Kasumi-1 (cell line): ENCODE measurements at regions not wholly inside any gene's neighbourhood (a gene's known extent, or its start where the extent isn't known, plus 50 kb on each side); places are given as distances from the start of the nearest gene placed in this dataset.

Experiments
- DNase-seq, 2 experiments: peaks; one replicate each; lab custom pipeline; 2025; lab: John Stamatoyannopoulos, UW

DNA sequence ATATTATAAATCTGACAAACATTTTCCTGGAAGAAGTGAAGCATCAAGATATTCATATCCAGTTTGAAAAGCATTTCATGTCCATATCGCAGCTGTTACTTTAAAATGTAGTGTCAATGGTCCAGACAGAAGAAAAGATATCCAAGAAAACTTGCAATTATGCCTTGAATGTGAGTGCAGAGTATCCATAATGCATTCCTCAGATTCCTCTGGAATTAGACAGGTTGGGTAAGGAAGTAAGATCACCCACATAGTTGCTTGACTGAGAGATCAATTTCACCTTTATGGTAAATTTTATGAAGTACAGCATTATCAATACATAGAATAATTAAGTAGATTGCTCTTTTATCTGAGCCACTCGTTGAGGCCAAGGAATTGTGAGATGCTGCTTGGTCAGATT lies 327.0 kb upstream of the SLITRK5 start:
- no peak for DNase-seq

DNA sequence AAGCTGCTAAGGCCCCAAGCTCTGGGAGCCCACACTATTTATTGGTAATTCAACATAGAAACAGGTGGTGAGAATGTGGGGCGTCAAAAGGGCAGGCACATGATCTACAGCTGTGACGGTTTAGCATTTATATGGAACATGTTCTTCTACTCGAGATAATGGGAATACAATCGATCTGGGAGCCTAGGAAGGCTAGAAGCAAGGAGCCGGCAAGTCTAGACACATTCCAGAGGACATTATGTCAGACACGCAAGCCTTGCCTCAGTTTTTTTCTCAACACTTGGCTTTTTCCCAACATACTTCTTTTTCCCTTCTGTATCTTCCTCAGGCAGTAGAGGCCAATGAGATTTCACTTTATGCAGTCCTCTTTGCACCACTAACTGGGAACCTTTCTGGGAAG lies 315.7 kb upstream of the SLITRK5 start:
- DNase-seq, result no peak

DNA sequence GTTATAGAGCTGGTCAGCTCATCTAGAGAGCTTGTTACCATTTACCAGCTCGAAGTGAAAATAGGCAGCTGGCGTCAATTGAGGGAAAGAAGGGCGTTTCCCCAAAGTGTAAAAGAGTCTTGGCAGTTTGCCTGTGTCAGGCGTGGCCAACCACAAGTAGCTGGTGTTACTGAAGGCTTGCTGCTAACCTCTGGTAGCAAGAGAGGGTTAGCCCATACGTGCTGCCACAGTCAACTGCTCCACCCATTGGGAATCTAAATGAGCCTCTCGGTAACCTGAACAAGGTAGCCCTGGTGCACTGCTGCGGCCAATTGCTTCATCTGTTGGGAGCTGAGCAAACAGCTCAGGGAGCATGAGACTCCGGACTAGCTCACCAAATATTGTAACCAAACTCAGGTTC lies 314.9 kb upstream of the SLITRK5 start:
- no peak for DNase-seq

DNA sequence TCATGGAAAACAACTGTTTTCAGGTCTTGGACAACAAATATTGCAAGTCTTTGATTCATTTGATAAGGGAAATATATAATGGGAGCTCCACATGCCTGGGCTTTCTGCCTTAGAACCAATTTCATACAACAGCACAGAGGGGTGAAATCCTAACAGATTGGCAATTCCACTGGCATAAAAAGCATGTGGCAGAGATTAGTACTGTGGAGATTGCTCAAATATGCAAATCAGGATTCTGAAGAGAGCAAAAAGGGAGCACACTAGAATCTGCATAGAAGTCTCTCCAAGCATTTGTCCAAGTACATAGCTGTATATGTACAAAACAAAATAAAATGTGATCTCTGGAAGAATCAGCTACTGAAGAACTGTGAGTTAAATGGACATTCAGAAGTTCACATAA lies 312.9 kb upstream of the SLITRK5 start:
- DNase-seq, result no peak

- no peak for DNase-seq
Measured at GRCh38 chr13:87361216-87361615, 310.0 kb upstream of the SLITRK5 start.

DNA sequence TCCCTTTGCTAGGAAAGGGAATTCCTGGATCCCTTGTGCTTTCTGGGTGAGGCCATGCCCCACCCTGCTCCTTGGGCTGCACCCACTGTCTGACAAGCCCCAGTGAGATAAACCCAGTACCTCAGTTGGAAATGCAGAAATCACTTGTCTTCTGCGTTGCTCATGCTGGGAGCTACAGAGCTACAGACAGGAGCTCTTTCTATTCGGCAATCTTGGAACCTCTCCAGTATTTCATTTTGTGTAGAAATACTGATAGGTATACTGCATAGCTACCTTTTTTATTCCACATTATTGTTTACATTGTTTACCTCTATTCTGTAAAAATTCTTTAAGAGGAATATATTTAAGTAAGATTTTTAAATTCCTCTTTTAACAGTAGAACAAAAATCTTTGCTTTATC lies 302.5 kb upstream of the SLITRK5 start:
- no peak for DNase-seq

- DNase-seq, result no peak
Measured at GRCh38 chr13:87376081-87376480, 295.1 kb upstream of the SLITRK5 start.

DNA sequence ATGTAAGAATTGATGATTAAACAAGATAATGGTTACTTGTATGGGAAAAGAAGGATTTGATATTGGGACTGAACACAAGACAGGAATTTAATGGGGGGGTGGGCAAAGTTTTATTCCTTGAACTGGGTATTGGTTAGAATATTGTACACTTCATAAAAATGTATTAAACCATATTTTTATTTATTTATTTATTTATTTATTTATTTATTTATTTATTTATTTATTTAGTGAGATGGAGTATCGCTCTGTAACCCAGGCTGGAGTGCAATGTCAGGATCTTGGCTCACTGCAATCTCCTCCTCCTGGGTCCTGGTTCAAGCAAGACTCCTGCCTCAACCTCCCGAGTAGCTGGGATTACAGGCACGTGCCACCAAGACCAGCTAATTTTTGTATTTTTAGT lies 287.1 kb upstream of the SLITRK5 start:
- DNase-seq, result no peak

DNA sequence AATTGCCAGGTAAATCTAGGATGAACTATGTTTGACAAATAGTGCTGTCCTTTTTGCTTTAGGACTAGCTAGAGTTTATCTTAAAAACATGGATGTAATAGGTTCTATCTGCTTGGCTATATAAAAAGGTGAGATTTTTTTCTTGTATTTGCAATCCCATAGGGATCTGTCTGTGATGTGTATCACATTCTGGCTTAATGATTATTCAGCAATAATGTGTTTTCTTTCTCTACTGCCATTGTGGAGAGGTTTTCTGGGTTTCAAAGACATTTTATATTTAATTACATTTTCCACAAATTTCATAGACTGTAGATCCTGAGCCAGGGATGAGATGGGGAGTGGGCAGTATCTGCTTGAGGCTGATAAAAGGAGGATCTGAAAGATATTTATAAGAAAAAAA lies 277.8 kb upstream of the SLITRK5 start:
- DNase-seq, result no peak

DNA sequence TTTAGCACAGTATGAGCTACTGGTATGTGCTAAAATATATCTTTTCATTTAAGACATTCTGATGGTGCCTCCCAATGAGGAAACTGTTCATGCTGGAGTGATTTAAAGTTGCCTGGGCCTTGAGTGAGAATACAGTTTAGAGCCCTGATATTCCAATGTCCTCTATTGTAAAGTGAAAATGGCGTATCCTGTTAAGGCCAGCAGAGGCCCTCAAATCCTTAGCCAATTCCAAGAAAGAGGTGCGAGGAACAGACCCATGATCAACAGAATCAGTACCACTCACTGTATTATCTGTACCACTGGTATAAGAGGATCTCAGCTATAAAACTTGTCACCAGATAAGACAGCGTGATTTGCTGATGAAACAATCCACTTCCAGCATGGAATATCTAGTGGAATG lies 273.1 kb upstream of the SLITRK5 start:
- DNase-seq, result no peak

- no peak for DNase-seq
Measured at GRCh38 chr13:87403748-87404432, 267.3 kb upstream of the SLITRK5 start.

DNA sequence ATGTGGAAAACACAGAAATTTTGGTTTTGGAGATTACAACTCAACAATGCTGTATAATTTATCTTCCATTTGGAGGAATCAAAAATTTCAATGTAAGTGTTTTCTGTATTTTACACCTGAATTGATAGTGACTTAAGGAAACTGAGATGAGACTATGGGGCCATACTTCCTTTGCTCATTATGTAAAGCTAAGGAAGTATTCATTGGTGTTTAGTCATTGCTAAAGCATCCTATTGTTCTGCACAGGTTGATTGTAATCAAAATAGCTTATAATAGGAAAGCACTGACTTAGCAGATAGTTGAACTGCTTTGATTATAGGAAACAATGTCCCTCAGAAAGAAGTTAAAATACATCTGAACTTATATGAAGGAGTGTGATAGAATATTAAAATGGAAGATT lies 244.4 kb upstream of the SLITRK5 start:
- DNase-seq, result no peak

DNA sequence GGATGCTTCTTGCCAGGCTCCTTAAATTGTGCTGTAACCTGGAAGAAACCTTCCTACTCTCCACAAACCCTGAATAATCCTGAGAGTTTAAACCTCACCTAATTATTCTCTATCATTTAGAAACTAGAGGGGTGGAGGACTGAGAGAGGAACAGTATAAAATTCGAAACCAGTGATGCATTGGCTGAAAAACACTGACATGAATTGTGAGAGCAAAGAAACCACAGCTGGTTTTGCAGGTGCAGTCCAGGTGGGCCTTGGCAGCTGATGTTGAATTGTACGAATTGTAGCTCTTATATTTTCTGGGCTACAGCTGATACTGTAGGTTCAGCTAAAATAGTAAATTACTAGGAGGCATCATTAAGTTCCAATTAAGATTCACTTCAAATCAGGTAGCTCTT lies 227.0 kb upstream of the SLITRK5 start:
- DNase-seq, result no peak

DNA sequence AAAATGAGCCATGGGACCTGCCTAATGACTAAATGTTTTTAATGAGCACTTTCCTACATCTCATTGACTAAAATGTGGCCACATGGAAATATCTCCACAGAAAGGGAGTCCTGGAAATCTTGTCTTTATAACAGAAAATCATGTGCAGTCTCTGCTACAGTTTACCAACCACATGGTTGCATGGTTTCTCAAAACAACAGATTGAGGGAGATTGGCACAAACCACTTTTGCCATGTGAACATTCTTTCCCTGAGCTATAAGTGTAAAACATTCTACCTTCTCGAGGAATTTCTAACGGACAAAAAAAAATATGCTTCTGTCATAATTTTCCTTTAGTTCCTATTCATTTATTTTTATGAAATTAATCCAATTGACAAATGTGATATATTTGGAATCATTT lies 218.9 kb upstream of the SLITRK5 start:
- no peak for DNase-seq

- no peak for DNase-seq
Measured at GRCh38 chr13:87453244-87453643, 217.9 kb upstream of the SLITRK5 start.

DNA sequence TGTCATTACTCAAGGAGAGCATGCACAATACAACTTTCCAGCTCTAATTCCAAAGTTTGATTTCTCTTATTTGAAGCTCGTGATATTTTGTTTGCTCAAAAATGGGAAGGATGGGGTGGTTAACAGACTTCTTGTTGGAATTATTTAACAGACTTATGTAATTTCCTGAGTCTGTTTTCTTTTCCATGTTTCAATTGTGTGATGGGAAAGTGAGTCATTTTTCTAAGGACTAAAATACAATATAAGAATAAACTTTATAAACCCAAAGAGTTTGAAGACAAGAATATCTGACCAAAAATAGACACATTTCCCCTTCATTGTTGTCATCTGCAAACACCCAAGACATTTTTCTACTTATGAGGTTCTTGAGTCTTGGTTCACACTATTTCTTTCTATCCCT lies 211.8 kb upstream of the SLITRK5 start:
- no peak for DNase-seq

- DNase-seq, result no peak
Measured at GRCh38 chr13:87497426-87497825, 173.7 kb upstream of the SLITRK5 start.

DNA sequence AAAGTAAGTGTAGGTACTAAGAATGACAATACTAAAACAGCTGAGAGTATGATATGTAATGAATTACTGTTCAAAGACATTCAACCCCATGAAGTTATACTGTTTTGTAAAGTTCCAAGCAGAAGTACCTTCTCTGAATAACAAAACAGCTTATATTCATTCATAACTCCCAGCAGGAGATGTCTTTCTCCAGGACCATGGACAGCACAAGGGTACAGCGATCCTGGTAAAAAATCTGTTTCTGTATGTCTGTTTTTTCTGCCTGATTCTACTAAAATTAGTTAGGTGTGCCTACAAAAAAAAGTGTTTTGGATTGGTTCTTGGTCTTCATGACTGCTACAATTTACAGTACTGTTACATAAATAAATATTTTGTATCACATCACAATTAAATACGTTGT lies 172.5 kb upstream of the SLITRK5 start:
- peak; percentile 25 to 66 for DNase-seq

DNA sequence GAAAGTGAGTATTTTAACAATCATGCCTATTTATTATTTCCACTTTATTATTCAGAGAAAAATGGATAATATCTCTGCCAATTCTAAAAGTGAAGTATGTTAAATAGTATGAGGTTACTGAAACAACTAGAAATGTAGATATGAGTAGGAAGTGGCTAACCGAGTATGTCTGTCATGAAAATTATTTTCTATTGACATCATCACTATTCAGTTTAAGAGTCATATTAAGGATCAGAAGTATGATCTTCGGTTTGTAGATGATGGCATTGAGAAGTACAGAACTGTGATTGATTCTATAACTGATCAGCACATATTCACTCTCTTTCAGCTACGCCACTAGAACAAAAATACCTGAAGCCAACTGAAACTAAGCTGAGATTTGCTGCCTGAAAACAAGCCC lies 146.4 kb upstream of the SLITRK5 start:
- no peak for DNase-seq

DNA sequence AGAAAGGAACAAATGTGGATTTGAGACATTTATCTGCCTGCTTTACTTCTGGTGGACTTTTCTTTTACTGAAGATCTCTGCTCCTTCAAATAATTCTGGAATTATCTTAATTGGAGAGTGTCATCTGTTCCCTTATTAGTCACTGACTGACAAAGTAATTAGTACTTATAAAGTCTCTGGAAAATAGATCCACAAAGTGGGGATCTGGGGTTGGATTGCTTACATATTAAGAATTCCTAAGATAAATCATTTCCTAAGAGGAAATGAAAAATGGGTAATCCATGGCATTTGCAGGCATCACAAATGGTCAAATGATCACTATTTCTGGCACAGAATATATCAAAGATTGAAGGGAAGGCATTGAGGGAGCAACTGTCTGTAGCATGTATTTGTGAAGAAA lies 137.4 kb upstream of the SLITRK5 start:
- DNase-seq, result no peak

GRCh38 chr13:87535911-87536310 lies 135.3 kb upstream of the SLITRK5 start:
- DNase-seq, result no peak

DNA sequence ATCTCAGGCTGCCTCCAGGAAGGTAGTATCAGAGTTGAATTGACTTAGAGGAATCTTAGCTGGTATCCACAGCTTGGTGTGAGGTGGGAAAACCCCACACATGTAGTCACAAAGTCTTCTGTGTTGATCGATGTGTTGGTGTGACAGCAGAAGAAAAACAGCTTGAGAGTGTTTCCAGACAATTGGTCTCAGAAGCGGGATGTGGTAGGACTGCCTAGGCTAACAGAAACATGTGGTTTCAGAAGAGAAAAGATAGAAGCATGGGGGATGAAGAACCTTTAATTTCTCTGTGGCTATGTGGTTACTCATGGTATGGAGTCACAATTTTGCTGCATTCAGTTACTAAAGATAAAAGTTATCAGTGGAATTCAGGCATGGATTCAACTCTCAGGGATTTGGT lies 134.7 kb upstream of the SLITRK5 start:
- no peak for DNase-seq

DNA sequence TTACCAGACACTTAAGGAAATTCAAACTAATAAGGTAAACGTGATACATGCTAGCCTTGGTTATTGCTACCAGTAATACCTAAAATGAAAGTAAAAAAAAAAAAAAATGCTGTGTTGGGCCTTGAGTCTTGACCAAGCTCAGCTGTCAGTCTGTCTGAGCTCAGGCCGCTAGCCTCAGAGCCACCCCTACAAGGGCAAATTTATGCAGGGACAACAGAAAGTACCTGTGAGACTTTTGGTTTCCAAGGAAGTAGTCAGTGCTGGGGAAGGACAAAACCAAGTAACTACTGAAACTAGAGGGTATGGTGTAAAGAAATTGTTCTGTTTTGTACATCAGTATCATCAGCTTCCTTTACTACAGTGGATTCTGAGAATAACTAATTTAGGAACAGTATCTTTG lies 134.3 kb upstream of the SLITRK5 start:
- no peak for DNase-seq

- no peak for DNase-seq
Measured at GRCh38 chr13:87537951-87538350, 133.2 kb upstream of the SLITRK5 start.
